CD4-positive, alpha-beta T cell (primary cell): ENCODE measurements at regions not wholly inside any gene's neighbourhood (a gene's known extent, or its start where the extent isn't known, plus 50 kb on each side); places are given as distances from the start of the nearest gene placed in this dataset.
A peak's percentile ranks its signal among the peaks of the same experiment; 100 is the strongest.

ENCODE experiments used
- ATAC-seq: fragments of 200-7000 bp; cut with Tn5 transposase; one replicate; pipeline ENCODE4 v1.10.0; 2022; ENCODE audit warnings: mild to moderate bottlenecking; ENCODE audit not compliant: poor library complexity
- CTCF ChIA-PET: fragments of 350-600 bp; sonication (Branson Sonifier 250); formaldehyde crosslinking; loops from one replicate; lab custom pipeline; 2021; ENCODE audit warnings: antibody characterized with exemption, inconsistent platforms; lab: Charles Lee
- POLR2A ChIA-PET: fragments of 350-600 bp; sonication (Branson Sonifier 250); formaldehyde crosslinking; loops from one replicate; lab custom pipeline; 2021; ENCODE audit warnings: antibody characterized with exemption, inconsistent platforms; lab: Charles Lee
- DNase-seq, 14 experiments: peaks; one replicate each; pipeline ENCODE4 v3.0.0-alpha.2; 2013 to 2020; ENCODE audit warnings: mixed read lengths in 2 of 14
- H3K27ac ChIP-seq, 2 donors: one replicate each; pipeline versions ENCODE4 v1.5.1 to v1.7.0; 2013; ENCODE audit warnings: low read length in 2 of 2, low read depth in 1 of 2, mild to moderate bottlenecking in 1 of 2
- H3K27me3 ChIP-seq, 2 experiments: 1 replicate in 1 of 2; 2 replicates in 1 of 2; pipeline versions ENCODE4 v1.6.1 to v1.7.0; 2013; ENCODE audit warnings: low read length in 2 of 2, control low read depth in 1 of 2, mild to moderate bottlenecking in 1 of 2, moderate library complexity in 1 of 2; ENCODE audit not compliant: insufficient read depth in 2 of 2, control insufficient read depth in 1 of 2
- H3K36me3 ChIP-seq: one replicate; pipeline ENCODE4 v1.6.1; 2013; ENCODE audit warnings: low read length, control low read depth; ENCODE audit not compliant: insufficient read depth
- H3K4me1 ChIP-seq: one replicate; pipeline ENCODE4 v1.6.1; 2013; ENCODE audit warnings: low read length, control low read depth; ENCODE audit not compliant: insufficient read depth
- H3K4me3 ChIP-seq: one replicate; pipeline ENCODE4 v1.5.1; 2013; ENCODE audit warnings: mild to moderate bottlenecking, low read length, moderate library complexity
- H3K9me3 ChIP-seq, 2 experiments: 1 replicate in 1 of 2; 2 replicates in 1 of 2; pipeline versions ENCODE4 v1.6.1 to v1.7.0; 2013; ENCODE audit warnings: low read length in 2 of 2, mild to moderate bottlenecking in 2 of 2, control low read depth in 1 of 2, moderate library complexity in 1 of 2; ENCODE audit not compliant: control insufficient read depth in 1 of 2, insufficient read depth in 1 of 2
- H3K27ac Mint-ChIP-seq: one replicate; pipeline ENCODE4 v1.8.0; 2020; ENCODE audit warnings: mixed read lengths
- H3K27me3 Mint-ChIP-seq: one replicate; pipeline ENCODE4 v1.8.0; 2021; ENCODE audit warnings: mixed read lengths
- H3K36me3 Mint-ChIP-seq: one replicate; pipeline ENCODE4 v1.8.0; 2021; ENCODE audit warnings: low read depth, mixed read lengths
- H3K4me1 Mint-ChIP-seq: one replicate; pipeline ENCODE4 v1.8.0; 2021; ENCODE audit warnings: low read depth, mixed read lengths
- H3K4me3 Mint-ChIP-seq: one replicate; pipeline ENCODE4 v1.8.0; 2020; ENCODE audit warnings: mild to moderate bottlenecking, mixed read lengths
- H3K9me3 Mint-ChIP-seq: one replicate; pipeline ENCODE4 v1.8.0; 2020; ENCODE audit warnings: mixed read lengths
- intact Hi-C, 2 experiments: fragments of 100-400 bp; cut with DNase I in 1 of 2; cut with micrococcal nuclease in 1 of 2; formaldehyde crosslinking; loops; one replicate each; pipeline versions ENCODE4 v1.15.1 to v1.9.0; 2023 to 2025; cut with DNase I, micrococcal nuclease
- TF ChIP-seq, protein P1 (sequence below): fragments of 200-600 bp; IDR thresholded peaks from one replicate; pipeline ENCODE4 v1.8.0; 2022; ENCODE audit warnings: antibody characterized with exemption, mild to moderate bottlenecking

DNA sequence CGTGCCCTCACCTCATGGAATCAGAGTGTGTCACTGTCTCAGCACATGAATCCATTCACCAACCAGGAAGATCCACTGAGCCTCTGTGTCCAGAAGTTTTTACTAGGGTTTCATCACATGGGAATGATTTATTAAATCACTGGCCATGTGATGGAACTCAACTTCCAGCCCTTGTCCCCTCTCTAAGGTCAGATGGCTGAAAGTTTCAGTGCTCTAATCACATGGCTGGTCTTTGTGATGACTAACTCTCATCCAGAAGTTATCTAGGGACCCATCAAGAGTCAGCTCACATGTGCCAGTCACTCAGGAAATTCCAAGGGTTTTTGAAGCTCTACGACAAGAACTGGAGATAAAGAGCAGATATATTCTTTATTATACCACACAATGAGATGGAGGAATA is 140.5 kb upstream of the GYPC start:
- POLR2A ChIA-PET = no interaction called here
- TF ChIP-seq, protein P1, sequence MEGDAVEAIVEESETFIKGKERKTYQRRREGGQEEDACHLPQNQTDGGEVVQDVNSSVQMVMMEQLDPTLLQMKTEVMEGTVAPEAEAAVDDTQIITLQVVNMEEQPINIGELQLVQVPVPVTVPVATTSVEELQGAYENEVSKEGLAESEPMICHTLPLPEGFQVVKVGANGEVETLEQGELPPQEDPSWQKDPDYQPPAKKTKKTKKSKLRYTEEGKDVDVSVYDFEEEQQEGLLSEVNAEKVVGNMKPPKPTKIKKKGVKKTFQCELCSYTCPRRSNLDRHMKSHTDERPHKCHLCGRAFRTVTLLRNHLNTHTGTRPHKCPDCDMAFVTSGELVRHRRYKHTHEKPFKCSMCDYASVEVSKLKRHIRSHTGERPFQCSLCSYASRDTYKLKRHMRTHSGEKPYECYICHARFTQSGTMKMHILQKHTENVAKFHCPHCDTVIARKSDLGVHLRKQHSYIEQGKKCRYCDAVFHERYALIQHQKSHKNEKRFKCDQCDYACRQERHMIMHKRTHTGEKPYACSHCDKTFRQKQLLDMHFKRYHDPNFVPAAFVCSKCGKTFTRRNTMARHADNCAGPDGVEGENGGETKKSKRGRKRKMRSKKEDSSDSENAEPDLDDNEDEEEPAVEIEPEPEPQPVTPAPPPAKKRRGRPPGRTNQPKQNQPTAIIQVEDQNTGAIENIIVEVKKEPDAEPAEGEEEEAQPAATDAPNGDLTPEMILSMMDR = no peak
- intact Hi-C loops = no loop called here

DNA sequence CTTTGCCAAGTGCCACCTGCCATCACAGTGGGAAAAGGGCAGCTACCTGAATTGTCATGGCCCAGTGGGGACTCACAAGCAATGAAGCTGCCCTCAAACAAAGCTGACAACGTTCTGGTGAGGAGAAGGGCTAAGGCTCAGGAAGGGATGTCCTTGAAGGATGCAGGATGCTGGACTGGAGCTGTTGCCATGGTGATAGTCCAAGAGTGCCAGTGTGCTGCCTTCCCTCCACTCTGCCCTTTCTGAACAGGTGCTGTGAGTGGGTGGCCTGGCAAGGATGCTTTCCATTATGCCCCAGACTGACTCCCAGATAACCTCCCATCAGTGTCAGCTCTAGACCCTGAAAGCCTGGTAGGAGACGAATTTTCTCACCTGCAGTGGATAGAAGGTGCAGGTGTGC is 137.8 kb upstream of the GYPC start:
- Histone ChIP-seq H3K9me3 (no peaks in the 10 kb centered on the region), H3K27ac (no peak overlapping the region), H3K4me3 (no peak overlapping the region), H3K4me1 (no peaks in the 10 kb centered on the region), H3K36me3 (no peaks in the 10 kb centered on the region), H3K27me3 (no peaks in the 10 kb centered on the region)
- Mint-ChIP-seq H3K27ac (no peak overlapping the region), H3K9me3 (no peaks in the 10 kb centered on the region), H3K4me1 (no peaks in the 10 kb centered on the region), H3K27me3 (peaks cover 8% of the 10 kb centered on the region), H3K4me3 (no peak overlapping the region), H3K36me3 (no peaks in the 10 kb centered on the region)
- CTCF ChIA-PET = interaction anchor here (1.9 kb wide), 1 partner anchor 10 kb away, joined by 5 read pairs; no protein-coding TSS in a partner anchor
- ATAC-seq (no peak), DNase-seq (no peak)
- intact Hi-C loops = no loop called here
- POLR2A ChIA-PET = no interaction called here
- TF ChIP-seq, protein P1 = no peak

More for the DNA sequence above, 140.5 kb upstream of the GYPC start:
- ATAC-seq (no peak), DNase-seq (no peak)
- H3K9me3 ChIP-seq = no peaks in the 10 kb centered on the region
- Mint-ChIP-seq H3K4me1 (no peaks in the 10 kb centered on the region), H3K27me3 (peaks cover 4% of the 10 kb centered on the region), H3K36me3 (no peaks in the 10 kb centered on the region), H3K9me3 (no peaks in the 10 kb centered on the region), H3K27ac (no peak overlapping the region), H3K4me3 (no peak overlapping the region)
- no peaks in the 10 kb centered on the region for H3K36me3 ChIP-seq
- H3K4me1 ChIP-seq = no peaks in the 10 kb centered on the region
- no peak overlapping the region for H3K4me3 ChIP-seq
- no peak overlapping the region for H3K27ac ChIP-seq
- CTCF ChIA-PET = no interaction called here
- H3K27me3 ChIP-seq = no peaks in the 10 kb centered on the region

DNA sequence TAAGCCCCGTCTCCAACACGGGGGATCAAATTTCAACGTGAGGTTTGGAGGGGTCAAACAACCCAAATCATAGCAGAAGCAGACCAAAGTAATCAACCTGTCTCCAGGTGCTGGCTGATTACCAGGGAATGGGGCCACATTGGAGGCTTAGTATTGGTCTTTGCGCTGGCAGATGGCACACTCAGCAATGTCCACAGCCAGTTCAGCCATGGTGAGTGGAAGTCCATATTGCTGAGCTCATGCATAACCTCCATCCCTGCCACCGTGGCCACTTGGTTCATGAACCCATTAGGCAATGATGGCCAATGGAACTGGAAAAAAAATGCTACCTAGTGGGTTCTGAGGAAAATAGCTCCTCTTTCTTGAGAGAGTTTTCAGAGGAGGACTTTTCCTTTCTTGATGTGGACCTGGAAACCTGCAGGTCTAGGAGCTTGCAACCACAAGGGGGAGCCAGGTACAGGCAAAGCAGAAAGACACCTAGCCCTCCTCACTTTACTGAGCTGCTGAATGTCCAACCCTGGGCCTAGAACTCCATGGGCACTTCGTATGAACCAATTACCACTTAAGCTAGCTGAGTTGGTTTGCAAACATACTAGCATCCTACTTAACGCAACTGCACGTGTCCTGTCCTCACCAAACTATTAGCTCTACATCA is 128.0 kb upstream of the GYPC start:
- no peak overlapping the region for H3K27ac Mint-ChIP-seq
- intact Hi-C loops = loop anchor here (1.0 to 5.0 kb wide), 6 partner anchors 129 to 524 kb away; partner anchors contain the start of gene GYPC (in 1 of the 2)
- POLR2A ChIA-PET = interaction anchor here (0.6 to 1.7 kb wide), 5 partner anchors 130 to 251 kb away, joined by 3 to 14 read pairs (median 4); no protein-coding TSS in a partner anchor

More for the DNA sequence above, 128.0 kb upstream of the GYPC start:
- Histone ChIP-seq H3K4me3 (no peak overlapping the region), H3K27me3 (no peaks in the 10 kb centered on the region), H3K9me3 (no peaks in the 10 kb centered on the region), H3K36me3 (no peaks in the 10 kb centered on the region), H3K4me1 (no peaks in the 10 kb centered on the region), H3K27ac (no peak overlapping the region)
- CTCF ChIA-PET = interaction anchor here (0.6 to 2.3 kb wide), 14 partner anchors 9 to 444 kb away, joined by 3 to 52 read pairs (median 3); no protein-coding TSS in a partner anchor
- H3K9me3 Mint-ChIP-seq = no peaks in the 10 kb centered on the region
- no peak overlapping the region for H3K4me3 Mint-ChIP-seq
- no peaks in the 10 kb centered on the region for H3K4me1 Mint-ChIP-seq
- peak; percentile 68 for ATAC-seq
- no peaks in the 10 kb centered on the region for H3K36me3 Mint-ChIP-seq
- TF ChIP-seq, protein P1 = peak; percentile 83
- H3K27me3 Mint-ChIP-seq = no peaks in the 10 kb centered on the region
- peak; percentile 54 to 83 (median 68) for DNase-seq
